ENCODE measurements at regions not wholly inside any gene's neighbourhood (a gene's known extent, or its start where the extent isn't known, plus 50 kb on each side); places are given as distances from the start of the nearest gene placed in this dataset.

DNA sequence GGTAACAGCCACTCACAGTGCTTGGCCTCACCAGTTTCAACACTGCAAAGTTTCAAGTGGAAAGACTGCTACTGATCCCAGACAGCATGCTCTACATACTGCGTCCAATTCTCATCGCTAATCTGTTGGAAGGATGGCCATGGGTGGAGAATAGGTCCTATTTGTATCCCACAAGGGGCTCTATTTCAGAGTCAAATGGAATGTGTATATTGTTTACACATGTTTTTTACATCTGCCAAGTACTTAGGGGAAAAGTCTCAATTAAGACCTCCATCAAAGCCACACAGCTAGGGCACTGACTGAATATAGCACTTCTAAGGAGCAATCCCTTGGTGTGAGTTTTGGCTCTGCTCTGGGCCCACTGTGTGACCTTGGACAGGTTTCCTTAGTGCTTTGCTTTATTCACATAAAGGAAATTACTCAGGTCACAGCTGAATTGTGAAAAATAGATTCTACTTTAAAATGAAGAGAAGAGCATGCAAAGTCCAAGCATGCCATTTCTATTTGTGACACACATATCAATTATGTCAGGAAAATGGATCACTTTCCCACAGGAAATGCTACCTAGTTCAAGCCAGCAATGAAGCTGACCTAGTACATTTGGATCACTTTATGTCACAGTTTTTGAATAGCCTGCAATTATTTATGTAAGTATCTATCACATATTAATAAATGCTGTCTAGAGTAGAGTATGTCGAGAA lies 112.9 kb upstream of the STK17B start:
- DNase-seq, result no peak

DNA sequence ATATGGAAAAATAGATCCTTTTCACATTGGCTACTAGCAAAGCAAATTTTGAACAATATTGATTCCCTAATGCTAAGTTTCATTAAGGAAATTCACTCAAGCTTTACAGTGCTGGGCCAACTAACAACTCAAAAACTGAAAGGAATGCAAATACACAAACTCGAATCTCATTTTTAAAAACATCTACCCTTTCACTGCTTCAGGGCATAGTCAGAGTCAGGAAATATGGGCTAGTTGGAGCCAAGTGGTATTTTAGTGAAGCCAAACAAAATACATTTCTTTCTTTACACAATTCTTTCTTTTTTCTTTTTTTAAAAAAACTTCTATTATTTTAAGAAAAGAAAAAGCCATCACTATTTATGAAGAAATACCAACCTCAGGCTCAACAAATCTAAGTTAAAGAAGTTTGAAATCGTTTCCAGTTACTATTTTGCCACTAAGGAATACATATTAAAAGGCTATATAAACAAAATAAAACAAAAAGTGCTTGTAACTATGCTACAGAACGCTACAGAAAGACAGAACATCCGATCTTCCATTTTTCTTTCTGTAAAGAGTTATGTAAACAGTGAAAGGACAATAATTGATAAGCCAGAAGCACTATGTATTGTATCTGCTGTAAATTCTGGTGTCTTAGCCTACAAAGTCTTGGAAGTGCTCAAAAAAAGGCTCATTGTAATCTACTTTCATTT lies 113.6 kb upstream of the STK17B start:
- no peak for DNase-seq

GRCh38 chr2:196286821-196287220 lies 115.4 kb upstream of the STK17B start:
- DNase-seq, result no peak

- no peak for DNase-seq
Measured at GRCh38 chr2:196287523-196287922, 116.1 kb upstream of the STK17B start.

DNA sequence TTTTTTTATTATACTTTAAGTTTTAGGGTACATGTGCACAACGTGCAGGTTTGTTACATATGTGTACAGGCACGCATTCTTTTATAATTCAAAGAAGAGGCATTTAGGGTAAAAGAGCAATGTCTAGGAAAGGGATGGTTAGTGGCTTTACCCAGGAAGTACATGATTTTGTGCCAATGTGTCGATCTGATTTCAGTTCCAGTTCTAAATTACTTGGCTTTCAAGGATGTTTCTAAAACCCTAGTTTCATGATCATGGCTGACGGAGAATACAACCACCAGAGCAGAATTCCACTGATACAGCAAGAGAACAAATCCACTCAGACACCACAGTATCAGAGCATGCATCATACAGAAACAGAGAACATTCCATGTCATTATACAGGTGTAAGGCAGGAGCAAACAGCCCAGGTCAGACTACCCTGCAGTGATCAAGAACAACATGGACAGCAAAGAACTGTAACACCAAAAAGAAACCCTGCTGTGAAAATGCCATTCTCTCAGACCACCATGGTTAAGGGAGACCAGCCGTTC lies 116.7 kb upstream of the STK17B start:
- DNase-seq, result no peak

DNA sequence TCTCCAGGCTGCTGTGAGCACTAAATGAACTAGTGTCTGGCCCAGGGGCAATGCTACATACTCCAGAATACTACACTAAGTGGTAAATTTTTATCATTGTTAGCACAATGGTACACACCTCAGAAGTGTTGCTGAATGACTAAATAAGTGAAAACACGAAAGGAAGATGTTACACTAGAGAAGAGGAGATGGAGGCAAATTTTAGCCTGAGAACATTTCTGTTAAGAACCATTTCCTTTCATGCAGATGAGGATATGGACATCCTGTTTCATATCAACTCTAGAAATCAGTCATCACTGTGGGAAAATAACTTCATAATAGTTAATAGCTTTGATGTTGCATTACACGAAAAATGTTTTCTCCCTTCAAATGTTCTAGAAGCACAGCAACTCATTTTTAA lies 117.6 kb upstream of the STK17B start:
- DNase-seq, result no peak

- DNase-seq, result no peak
Measured at GRCh38 chr2:196290136-196290535, 118.8 kb upstream of the STK17B start.

- DNase-seq, result no peak
Measured at GRCh38 chr2:196290569-196290968, 119.2 kb upstream of the STK17B start.

DNA sequence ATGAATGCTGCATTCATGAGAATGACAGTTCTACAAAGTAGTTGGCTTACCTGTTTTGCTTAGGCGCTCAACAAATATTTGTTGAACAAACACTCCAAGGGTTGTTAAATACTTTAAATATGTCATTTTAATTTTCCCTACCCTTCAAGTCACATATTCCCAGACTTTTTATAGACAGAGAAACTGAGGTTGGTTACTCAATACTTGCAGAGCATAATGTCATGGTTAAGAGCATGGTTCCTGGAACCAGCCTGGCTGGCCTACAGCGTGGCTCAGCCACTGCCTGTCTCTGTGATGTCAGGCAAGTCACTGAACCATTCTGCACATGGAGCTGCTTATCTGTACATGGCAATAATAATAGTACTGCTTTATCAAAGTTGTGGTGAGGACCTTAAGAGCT lies 120.0 kb upstream of the STK17B start:
- no peak for DNase-seq

DNA sequence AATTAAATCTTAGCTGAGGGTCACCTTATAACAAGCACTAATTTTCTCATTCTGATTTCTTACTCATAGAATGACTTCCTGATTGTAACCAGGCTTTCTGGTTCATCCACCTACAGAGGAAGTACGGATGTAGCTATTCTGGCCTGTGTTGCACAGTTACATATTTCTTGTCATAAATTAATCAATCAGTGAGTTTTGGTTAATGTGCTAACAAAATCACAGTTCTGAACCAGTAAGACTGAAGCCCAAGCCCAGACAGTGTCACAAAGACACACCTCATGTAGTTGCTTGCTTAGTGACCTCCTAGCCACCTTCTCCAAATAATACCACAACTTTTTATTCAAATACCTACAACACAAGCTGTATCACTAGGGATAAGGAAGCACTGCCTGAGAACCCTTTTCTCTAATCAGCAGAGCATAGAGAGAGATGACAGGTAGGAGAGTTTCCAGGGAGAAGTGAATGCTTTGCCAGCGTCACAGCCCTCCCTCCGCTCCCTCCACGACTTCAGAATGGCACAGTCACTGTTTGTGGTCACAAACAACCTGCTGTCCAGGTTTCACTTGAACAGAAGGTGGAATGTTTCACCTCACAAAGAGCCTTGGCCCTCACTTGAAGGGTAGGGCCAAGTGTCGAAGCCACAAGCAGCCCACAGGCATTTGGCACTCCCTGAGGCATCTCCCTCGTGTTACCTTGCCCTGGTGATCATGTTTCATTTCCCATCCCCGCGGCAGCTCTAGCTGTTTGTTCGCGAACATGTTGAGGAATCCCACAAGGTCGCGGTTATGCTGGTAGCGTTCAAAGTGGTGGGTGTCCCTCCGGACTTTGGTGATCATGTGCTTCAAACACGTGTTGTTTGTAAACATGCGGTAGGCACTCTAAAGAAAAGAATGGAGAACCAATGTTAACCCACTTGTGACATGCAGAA lies 120.8 kb upstream of the STK17B start:
- DNase-seq, result peak; percentile 18

- no peak for DNase-seq
Measured at GRCh38 chr2:196293751-196294515, 122.6 kb upstream of the STK17B start.

- DNase-seq, result no peak
Measured at GRCh38 chr2:196294516-196294909, 123.1 kb upstream of the STK17B start.

- DNase-seq, result no peak
Measured at GRCh38 chr2:196295005-196295404, 123.6 kb upstream of the STK17B start.

DNA sequence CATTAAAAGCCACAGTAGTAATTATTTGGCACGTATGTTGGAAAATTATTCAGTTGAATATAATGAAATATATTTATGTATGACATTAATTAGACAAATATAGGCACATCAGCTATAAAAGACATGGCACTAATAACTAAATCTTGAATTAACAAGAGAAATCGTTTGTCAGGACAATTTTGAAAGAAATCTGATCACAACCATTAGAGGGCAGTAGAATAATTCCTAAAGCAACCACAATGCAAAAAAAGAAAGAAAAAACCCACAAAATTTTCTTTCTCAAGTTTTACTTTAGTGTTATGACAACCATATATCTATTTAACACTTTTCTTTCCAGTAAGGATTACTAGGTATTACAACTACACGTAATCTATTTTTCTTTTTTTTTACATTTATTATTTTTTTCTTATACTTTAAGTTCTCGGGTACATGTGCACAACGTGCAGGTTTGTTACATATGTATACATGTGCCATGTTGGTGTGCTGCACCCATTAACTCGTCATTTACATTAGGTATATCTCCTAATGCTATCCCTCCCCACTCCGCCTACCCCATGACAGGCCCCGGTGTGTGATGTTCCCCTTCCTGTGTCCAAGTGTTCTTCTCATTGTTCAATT lies 126.8 kb upstream of the STK17B start:
- DNase-seq, result peak; percentile 23

- no peak for DNase-seq
Measured at GRCh38 chr2:196307775-196308305, 136.5 kb upstream of the STK17B start.

DNA sequence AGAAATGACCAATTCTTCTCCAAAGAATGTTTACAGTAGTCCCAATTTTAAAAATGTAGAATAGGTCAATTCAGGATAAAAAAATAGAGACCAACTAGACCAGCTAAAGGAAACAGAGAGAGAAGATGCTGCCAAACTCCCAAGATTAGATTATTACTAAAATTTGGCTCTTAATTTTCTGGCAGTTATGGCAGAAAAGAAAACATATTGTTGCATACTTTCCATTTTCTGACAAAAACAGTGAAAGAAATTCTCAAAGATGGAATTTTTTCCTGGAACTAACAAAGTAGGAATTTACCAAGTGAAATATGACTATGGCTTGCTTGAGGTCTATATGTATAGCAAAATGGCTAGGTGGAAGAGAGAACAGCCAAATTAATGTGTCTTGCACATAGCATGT lies 138.3 kb upstream of the STK17B start:
- DNase-seq, result no peak

DNA sequence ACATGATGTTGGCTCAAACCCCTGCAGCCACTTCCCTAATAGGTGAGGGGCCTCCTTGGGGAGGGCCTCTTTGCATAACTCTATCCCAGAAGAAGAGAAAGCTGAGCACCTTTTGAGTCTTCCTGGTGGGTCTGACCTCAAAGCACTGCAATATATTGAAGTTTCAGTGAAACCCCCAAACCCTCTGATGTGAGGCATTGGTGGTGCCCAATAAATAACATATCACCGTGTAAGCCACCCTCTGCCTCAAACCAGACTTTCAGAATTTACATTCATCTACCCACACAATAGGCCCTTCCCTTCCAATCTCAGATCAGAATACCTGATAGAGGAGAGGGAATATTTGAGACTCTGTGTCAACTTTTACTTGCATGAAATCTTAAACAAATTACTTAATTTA lies 142.8 kb upstream of the STK17B start:
- DNase-seq, result no peak

DNA sequence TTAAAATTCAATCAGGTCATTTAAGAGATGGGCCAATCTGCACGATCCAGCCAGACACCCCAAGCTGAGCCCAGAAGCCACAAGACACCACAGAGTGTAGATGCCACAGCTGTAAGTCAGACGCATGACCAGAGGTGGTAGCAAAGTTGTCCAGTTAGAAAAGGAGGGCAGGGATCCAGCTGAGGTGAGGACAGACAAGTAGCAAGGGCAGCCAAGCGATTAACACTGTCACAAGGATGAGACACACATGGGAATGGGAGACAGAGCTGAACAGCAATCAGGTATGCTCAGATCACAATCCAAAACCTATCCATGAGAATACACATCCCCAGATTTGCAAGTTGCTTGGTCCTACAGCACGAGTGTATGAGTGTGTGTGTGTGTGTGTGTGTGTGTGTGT lies 143.4 kb upstream of the STK17B start:
- no peak for DNase-seq

- no peak for DNase-seq
Measured at GRCh38 chr2:196315388-196316049, 144.1 kb upstream of the STK17B start.

GRCh38 chr2:196316050-196316430 lies 144.7 kb upstream of the STK17B start:
- DNase-seq, result no peak
